ENCODE measurements at regions not wholly inside any gene's neighbourhood (a gene's known extent, or its start where the extent isn't known, plus 50 kb on each side); places are given as distances from the start of the nearest gene placed in this dataset.

DNA sequence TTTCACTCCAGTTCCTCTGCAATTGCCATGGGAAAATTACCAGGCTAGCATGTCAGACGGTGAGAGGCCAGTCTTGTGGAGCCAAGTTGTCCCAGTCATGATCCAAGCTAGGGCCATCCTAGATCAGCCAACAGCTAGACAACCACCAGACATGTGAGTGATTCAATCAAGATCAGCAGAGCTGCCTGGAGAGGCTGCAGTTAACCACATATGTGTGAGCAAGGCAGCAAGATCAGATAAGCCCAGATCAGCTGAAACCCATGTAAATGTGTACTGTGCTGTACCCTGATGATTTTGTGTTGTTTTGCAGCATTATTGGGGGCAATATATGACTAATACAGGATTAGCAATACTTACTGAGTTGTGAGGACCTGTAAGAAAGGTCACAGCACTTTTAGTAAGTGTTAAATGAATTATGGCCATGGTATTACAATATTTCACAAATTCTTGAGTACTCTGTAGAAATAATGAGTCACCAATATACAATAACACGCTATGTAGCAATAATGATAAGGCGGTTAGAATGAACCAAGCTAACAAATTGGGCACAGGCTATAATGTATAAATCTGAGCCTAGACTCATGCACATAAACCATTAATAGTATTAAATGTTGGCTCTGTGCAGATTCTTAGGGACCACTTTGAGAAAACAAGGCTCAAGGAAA lies 91.4 kb downstream of the SUDS3 start:
- no peak for DNase-seq

DNA sequence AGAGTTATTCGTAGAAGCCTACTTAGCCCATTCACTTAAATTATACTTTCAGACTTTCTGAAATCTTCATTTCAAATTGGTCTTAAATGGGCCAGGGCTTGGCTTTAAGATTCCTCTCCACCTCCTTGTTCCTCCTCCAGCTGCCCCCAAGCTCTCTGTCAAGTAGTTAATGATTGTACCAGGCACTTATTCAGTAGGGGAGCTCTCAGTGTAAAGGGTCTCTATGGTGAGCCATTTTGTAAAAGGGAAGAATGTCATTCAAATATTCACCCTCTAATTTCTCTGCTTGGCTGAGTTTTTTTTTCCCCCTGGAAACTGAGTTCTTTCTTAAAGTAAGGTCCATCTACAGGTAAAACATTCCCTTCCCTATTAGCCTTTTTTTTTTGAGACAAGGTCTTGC lies 96.6 kb downstream of the SUDS3 start:
- DNase-seq, result no peak

DNA sequence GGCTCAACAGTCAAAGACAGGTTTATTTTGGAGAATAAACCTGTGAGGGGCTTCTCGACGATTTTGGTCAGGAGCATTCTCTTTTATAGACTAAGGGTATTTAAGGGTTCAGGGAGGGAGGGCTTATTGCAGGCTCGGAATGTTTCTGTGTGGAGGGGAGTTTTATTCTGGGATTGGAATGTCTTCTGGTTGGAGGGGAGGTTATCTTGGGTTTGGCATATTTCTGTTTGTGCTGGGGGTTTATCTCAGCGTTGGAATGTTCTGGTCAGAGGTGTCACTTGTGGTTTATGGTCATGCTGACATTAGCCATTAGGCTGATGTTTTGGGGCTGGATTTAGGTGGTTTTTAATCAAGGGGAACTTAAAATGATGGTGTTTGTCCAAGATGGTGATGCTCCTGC lies 103.9 kb downstream of the SUDS3 start:
- no peak for DNase-seq

DNA sequence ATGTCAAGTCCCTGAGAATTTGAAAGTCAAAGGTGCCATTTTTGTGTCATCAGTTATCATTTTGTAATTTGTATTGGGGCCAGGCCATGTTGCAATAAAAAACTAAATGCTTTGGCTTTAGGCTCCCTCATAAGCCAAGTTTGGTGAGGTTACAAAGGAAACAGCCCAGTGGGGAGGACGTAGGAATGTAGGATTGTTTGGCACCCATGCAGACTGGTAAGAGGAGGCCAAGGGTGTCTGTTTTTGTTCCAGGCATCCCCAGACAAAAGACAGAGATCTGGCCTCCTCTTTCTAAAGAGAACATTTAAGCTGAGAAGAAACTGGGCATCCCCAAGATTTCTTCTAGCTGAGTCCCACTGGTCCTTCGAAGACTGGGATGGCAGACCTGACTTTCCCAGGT lies 111.7 kb downstream of the SUDS3 start:
- DNase-seq, result no peak

DNA sequence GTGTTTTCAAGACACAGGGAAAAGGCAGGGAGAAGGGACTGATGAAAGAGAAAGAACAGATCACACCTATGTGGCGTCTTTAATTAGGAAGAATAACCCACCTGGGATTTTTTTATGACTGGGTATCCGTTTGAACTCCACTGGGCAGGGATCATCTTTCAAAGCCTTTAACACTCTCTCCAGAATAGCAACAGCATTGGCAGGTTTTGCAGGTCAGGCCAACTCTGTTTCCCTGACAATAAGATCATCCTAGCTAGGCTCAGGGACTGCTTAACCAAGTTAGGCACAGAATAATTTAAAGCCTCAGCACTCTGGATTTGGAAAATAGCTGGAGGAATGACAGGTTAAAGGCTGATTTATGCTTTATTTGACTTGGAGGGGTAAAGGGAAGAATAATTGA lies 117.6 kb downstream of the SUDS3 start:
- DNase-seq, result no peak

DNA sequence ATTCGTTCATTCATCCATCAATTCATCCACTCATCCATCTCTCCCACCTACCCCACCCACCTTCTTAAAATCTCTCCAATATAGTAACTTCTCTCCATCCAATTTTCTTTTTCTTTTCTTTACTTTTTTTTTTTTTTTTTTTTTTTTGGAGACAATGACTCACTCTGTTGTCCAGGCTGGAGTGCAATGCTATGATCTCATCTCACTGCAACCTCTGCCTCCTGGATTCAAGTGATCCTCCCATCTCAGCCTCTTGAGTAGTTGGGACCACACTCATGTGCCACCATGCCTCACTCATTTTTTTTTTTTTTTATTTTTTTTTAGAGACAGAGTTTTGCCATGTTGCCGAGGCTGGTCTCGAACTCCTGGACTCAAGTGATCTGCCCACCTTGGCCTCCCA lies 118.4 kb downstream of the SUDS3 start:
- no peak for DNase-seq

DNA sequence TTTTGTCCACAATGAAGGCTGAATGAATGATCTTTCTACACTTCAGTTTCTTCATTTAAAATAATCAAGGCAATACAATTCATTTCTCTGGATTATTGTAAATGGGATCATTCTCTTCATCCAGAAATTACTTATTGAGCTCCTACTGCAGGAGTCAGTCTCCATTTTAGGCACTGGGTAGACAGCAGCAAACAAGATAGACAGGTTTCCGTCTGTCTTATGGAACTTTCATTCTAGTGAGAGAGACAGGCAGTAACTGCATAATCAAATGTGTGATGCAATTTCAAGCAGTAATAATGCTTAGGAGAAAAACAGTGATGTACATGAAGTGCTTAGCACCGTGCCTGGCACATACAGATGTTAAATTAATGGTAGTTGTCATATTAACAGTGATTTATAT lies 118.9 kb downstream of the SUDS3 start:
- no peak for DNase-seq

DNA sequence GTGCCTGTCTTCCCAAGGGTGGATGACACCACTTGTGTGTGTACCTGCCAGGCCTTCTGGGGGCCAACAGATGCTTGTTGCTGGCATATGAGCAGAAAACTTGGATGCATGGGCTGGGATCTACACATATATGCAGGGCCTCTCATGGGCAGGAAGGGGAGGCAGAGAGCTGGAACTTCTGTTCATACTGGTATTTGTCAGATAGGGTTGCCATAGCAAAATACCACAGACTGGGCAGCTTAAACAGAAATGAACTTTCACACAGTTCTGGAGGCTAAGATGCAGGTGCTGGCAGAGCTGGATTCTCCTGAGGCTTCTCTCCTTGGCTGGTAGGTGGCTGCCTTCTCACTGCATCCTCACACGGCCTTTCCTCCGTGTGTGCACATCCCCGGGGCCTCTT lies 121.8 kb downstream of the SUDS3 start:
- DNase-seq, result no peak

DNA sequence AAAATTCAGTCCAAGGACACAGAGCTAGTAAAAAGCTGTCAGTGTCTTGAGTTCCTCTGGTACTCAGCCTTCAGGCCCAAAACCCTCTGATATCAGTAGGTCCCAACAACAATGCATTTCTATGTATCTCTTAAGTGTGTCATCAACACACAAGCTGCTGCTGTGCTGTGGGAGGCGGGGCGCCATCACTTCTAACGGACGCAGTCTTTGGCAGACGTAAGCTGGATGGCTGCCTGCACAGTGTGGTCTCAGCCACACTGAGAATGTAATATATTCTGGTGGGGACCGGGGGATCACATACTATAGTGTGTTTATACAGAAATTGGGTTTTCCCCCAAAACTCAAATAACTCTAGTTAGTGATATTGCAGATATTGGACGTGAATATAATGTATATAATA lies 123.9 kb downstream of the SUDS3 start:
- DNase-seq, result no peak

DNA sequence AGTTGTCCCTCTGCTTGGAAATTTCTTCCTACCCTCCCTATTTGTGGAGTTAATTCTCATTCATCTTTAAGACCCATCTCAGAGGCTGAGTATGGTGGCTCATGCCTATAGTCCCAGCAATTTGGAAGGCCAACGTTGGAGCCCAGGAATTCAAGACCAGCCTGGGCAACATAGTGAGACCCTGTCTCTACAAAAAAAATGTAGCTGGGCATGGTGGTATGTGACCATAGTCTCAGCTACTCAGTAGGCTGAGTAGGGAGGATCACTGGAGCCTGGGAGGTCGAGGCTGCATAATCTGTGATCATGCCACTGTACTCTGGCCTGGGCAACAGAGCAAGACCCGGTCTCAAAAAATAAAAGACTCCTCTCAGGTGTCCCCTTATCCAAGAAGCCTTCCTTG lies 125.1 kb downstream of the SUDS3 start:
- DNase-seq, result no peak

DNA sequence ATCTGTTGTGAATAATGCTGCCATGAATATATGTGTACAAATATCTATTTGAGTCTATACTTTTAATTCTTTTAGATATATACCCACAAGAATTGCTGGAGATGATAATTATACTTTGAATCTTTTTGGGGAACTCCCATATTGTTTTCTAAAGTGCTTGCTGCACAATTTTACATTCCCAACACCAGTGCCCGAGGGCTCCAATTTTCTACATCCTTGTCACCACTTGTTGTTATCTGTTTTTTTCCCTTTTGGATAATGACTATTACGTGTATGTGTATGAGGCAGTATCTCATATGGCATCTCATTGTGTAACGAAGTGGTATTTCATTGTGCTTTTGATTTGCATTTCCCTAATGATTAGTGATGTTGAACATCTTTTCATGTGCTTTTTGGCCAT lies 127.1 kb downstream of the SUDS3 start:
- DNase-seq, result no peak

DNA sequence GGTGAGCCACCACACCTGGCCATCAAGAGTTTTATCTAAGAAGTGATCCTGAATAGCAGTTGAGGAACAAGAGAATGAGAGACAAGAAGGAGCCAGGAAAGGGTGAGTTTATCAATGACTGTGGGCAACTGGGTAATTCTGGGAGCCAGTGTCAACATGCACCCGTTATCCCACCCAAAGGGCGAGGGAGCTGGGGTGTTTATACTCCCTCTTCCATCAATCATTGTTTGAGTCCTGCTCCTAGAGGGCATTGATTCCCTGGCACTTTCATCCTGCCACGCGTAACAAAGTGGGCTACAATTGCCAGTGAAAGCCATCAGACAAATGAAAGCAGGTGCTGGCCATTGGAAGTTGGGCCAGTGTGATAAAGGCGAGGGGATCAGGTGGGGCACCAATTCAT lies 136.3 kb downstream of the SUDS3 start:
- no peak for DNase-seq

DNA sequence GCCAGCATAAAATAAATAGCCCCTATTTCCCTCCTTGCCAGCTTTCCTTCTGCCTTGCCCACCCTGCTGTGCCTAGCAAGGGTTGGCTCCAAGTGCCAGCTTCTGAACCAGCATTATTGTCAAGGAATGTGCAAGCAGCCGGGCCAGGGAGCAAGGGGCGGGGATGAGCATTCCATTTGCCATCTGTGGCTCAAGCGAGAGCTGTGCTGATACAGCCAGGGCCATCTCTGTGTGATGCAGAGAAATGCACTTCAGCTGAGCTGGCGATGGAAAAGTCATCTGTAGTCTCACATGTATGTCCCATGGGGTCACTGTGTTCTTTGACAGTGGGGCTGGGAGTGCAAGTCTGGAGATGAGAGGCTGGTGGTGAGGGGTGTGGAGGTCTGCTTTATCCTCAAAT lies 137.3 kb downstream of the SUDS3 start:
- no peak for DNase-seq

DNA sequence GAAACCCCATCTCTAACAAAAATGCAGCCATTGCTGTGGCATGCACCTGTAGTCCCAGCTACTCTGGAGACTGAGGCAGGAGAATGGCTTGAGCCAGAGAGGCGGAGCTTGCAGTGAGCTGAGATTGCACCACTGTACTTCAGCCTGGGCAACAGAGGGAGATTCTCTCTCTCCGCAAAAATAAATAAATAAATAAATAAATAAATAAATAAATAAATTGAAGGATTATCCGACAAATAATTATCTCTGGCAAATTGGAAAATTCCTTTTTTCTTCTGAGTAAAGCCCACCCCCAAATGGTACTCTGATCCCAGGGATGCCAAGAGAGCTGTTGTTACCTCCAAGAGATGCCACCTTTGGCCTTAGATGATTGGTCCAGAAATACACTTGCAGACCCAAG lies 137.9 kb downstream of the SUDS3 start:
- no peak for DNase-seq

DNA sequence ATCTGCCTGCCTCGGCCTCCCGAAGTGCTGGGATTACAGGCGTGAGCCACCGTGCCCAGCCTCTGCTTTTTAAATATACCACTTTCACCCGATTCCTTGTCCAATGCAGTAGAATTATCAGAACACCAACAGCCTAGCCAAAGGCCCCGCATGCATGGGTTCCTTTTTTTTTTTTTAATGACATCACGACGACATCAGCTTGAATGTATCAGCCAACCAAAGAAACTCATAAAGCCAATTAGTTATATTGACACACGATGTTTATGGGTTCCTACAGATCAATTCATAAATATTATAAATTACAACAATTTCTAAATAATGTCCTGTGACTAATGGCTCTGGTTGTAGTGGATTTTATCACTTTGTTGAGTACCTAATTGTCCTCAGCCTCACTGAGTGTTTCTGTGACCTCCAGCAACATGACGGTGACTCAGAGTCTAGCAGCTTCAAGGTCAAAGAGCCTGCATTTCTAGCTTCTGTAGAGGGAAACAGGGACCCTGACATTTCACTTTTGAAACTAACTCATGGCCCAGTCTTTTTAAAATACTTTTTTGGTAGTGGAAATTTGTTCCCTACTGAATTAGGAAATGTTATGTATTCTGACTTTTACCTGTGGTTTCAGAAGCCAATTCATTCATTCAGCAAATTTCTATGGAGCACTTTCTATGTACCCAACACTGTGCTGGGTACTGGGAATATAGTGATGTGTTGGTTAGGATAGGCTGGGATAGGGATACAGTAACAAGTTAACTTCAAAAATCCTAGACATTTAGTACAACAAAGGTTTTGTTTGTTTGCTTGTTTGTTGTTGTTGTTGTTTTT lies 144.1 kb downstream of the SUDS3 start:
- DNase-seq, result no peak

DNA sequence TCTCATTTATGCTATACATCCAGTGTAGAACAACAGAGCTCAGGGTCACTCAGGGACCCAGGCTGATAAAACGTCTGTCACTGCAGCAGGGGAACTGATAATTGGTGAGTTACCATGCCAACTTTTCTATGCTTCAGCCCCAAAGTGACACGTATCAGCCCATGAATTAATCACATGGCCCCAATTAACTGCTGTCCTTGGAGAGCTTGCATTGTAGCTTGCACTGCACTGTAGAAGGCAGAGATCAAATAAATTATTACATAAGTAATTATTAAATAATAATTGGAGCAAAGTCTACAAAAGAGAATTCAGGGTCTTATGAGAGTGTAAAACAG lies 144.6 kb downstream of the SUDS3 start:
- DNase-seq, result no peak

DNA sequence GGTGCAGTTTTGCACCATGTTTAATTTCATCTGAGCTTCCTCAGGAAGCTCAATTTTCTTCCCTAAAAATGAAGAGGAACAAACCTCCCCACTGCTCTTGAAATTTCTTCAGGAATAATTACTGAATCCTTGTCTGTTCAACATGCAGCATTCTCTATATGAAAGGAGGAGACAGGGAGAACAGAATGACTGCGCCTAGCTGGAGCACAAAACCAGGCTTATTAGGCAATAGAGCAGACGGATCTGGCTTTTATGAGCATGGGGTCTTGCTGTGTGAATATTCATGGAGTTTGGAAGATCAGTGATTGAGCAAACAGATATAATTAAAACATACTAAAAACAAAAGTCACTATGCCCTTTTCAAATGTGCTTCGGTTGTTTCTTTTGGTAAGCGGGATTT lies 148.1 kb downstream of the SUDS3 start:
- DNase-seq, result no peak

DNA sequence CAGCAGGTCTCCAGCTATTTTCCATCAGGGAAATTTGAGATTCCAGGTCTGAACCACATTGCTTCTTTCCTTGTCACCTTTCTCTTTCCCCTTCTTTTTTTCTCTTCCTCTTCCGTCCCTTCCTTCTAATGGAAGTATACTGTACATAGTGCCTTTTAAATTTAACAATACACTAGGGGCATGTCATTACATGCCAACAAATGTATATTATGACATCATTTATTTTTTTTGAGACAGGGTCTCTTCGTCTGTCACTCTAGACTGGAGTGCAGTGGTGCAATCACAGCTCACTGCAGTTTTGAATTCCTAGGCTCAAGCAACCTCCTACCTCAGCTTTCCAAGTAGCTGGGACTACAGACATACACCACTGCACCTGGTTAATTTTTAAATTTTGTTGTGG lies 148.9 kb downstream of the SUDS3 start:
- no peak for DNase-seq

DNA sequence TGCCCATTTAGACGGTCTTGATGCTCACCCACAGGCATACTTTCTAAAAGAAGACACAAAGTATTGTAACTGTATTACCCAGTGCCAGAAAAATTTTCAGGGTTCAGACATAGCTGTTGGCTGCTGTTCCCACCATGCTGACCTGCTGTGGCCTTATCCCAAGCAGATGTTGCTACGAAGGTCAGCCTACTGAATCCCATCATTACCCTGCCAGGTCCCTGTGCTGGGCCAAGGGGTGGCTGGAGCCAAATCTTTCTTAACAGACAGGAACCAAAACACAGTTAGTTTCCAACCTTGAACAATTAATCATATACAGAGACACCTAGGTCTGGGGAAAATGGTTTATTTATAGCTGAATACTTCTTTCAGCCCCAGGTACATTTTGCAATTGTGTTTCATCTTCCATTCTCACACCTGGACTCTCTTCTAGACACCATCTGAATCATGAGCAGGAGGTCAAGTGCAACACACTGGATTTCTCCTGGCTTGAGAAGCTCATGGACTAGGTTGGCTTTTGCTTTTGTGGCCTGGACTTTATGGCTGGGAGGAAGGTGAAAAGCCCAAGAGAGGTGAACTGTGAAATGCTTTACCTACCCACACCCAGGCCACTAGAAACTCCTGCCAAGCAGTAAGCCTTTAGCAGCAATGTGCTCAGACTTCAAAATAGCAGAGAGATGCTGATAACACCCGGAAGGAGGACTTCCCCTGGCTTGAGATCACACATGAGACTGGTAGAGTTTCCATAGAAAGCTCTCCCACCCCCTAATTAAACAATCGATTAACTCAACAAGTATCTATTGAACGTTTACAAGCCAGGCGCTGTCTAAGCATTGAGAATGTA lies 150.1 kb downstream of the SUDS3 start:
- DNase-seq, result no peak

DNA sequence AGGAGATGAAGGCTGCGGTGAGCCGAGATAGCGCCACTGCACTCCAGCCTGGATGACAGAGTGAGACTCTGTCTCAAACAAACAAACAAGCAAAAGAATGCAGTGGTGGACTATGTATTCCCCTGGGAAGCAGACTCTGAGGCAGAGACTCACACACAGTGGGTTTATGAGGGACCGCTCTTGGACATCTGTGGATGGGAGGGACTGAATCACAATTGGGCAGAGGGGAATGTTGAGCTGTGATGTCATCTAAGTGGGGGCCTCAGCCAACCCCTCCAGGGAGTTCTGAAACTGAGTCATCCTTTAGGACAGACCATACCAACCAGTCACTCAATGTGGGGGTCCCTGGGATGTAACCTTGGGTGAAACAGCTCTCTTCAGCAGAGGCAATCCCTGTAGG lies 151.0 kb downstream of the SUDS3 start:
- DNase-seq, result no peak

DNA sequence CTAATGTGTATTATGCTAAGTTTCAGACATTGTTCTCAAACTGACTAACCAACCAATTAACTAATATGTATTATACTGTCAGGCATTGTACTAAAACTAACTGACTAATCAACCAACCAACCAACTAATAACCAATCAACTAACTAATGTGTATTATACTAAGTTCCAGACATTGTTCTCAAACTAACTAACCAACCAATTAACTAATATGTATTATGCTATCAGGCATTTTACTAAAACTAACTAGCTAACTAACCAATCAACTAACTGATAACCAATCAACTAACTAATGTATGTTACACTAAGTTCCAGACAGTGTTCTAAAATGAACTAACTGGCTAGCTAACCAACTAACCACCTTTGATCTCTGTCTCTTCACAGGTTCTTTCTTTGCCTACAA lies 152.3 kb downstream of the SUDS3 start:
- DNase-seq, result no peak

DNA sequence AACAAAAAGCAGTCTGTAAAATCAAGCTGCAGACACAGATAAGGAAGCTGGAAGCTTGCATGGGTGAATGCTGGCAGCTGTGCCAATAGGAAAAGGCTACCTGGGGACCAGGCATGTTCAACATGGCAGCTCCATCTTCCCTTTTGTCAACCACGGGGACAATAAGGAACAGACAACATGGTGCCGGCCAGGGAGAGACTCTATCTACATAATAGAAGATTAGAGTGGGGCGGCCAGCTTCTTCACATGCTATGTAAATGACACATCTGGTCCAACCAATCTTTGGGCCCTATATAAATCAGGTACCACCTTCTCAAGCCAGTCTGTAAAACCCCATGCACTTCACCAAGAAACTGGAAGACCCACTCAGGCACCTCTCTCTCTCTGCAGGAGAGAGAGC lies 157.6 kb downstream of the SUDS3 start:
- DNase-seq, result no peak

DNA sequence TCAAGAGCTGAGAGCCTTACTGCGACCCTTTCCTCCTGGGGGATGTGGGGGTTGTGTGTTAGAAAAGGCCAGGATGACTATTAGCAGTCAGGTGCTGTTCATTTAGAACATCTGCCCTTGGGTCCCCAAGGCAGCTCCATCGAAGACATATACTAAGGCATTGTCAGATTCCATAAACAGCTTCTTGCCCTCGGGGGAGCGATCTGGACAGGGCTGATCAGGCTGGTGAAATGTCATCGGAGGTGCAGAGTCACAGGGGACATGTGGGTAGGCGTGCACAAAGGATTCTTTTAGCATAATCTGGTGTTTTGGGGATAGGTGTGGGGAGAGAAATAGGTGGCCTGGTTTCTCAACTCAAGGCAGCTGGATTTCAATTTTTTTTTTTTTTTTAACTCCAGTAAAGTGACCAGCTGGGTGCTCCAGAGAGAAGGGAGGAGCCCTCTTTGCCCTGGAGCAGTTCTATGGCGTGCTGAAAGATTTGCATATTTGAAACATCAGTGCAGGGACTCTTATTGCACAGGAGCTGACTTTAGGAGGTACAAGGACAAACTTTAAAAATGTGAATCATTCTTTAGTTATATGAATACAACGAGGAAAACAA lies 160.1 kb downstream of the SUDS3 start:
- DNase-seq, result no peak

DNA sequence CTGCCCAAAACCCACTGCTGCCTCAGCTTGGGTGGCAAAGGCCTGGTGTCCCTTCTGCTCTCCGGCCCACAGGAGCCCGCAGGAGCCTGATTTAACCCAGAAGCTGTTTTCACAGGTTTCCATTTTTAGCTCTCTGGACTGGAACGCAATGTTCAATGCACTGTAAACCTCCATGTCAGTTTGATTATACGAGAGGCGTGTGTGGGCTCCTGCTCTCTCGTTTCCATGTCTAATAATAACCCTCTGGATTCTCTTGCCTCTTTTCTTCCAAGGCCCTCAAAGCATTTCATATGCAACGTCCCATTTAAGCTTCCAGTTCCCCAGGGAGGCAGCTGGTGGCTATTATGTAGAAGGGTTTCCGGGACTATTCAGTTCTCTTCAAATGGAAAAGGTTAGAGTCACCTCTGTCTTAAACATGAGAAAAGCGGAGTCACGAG lies 161.1 kb downstream of the SUDS3 start:
- DNase-seq, result no peak
